ENCODE measurements at regions not wholly inside any gene's neighbourhood (a gene's known extent, or its start where the extent isn't known, plus 50 kb on each side); places are given as distances from the start of the nearest gene placed in this dataset.

- no peak for TF ChIP-seq CTCF (IDR thresholded peaks at IDR 0.05)
- no peak for TF ChIP-seq POLR2A (IDR thresholded peaks at IDR 0.05)
Observed at GRCh38 chr17:14950216-14950615, 314.9 kb downstream of the PMP22 start.

All from uterus (tissue), 2 donors.